GM21515 (cell line): ENCODE measurements at regions not wholly inside any gene's neighbourhood (a gene's known extent, or its start where the extent isn't known, plus 50 kb on each side); places are given as distances from the start of the nearest gene placed in this dataset.

Experiments
- ATAC-seq: cut with Tn5 transposase; IDR thresholded peaks from one replicate; pipeline ENCODE4 v1.9.1; 2021; ENCODE audit not compliant: unreplicated experiment

GRCh38 chr3:188057124-188057523 lies 96.8 kb upstream of the LPP start:
- ATAC-seq = no peak

GRCh38 chr3:188058569-188059184 lies 95.3 kb upstream of the LPP start:
- no peak for ATAC-seq

- no peak for ATAC-seq
These were observed 94.6 kb upstream of the LPP start for GRCh38 chr3:188059351-188059750.

GRCh38 chr3:188060264-188060835 lies 93.6 kb upstream of the LPP start:
- no peak for ATAC-seq

- ATAC-seq = no peak
These were observed 93.0 kb upstream of the LPP start for GRCh38 chr3:188060840-188061544.

- no peak for ATAC-seq
These were observed 91.7 kb upstream of the LPP start for GRCh38 chr3:188062216-188062615.

- ATAC-seq = no peak
These were observed 89.0 kb upstream of the LPP start for GRCh38 chr3:188064831-188065493.

- no peak for ATAC-seq
These were observed 87.8 kb upstream of the LPP start for GRCh38 chr3:188066141-188066540.

GRCh38 chr3:188067932-188068331 lies 86.0 kb upstream of the LPP start:
- no peak for ATAC-seq

GRCh38 chr3:188068342-188068741 lies 85.6 kb upstream of the LPP start:
- ATAC-seq = no peak

GRCh38 chr3:188071636-188072035 lies 82.3 kb upstream of the LPP start:
- no peak for ATAC-seq

GRCh38 chr3:188076176-188076575 lies 77.8 kb upstream of the LPP start:
- ATAC-seq = no peak

- ATAC-seq = no peak
These were observed 76.7 kb upstream of the LPP start for GRCh38 chr3:188077160-188077799.

GRCh38 chr3:188080091-188080490 lies 73.9 kb upstream of the LPP start:
- ATAC-seq = no peak

GRCh38 chr3:188082031-188082430 lies 71.9 kb upstream of the LPP start:
- no peak for ATAC-seq

- ATAC-seq = no peak
These were observed 71.5 kb upstream of the LPP start for GRCh38 chr3:188082450-188082849.

- ATAC-seq = no peak
These were observed 70.9 kb upstream of the LPP start for GRCh38 chr3:188083011-188083410.

GRCh38 chr3:188084752-188085583 lies 69.0 kb upstream of the LPP start:
- ATAC-seq = no peak

- ATAC-seq = no peak
These were observed 68.1 kb upstream of the LPP start for GRCh38 chr3:188085584-188086560.
